ENCODE measurements at regions not wholly inside any gene's neighbourhood (a gene's known extent, or its start where the extent isn't known, plus 50 kb on each side); places are given as distances from the start of the nearest gene placed in this dataset.

DNA sequence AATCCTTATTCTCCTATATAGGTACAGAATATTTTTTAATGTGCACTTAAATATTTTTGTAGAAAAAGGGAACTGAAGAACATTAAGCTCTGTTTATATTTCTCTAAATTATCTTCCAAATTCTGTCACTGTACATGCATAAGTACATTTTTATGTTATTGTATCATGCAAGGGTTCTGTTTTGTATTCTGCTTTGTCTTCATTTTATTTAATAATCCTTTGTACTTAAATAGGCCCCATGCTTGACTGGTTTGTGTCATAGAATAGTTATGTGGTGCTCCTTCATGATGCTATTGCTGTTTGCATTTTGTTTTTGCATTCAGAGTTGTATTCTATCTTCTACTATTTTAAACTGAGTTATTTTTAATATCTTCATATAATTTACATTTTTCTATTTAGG is 111.9 kb upstream of the EDNRA start:
- no peak for TF ChIP-seq POLR2A (IDR thresholded peaks at IDR 0.05)
- TF ChIP-seq, protein P1, sequence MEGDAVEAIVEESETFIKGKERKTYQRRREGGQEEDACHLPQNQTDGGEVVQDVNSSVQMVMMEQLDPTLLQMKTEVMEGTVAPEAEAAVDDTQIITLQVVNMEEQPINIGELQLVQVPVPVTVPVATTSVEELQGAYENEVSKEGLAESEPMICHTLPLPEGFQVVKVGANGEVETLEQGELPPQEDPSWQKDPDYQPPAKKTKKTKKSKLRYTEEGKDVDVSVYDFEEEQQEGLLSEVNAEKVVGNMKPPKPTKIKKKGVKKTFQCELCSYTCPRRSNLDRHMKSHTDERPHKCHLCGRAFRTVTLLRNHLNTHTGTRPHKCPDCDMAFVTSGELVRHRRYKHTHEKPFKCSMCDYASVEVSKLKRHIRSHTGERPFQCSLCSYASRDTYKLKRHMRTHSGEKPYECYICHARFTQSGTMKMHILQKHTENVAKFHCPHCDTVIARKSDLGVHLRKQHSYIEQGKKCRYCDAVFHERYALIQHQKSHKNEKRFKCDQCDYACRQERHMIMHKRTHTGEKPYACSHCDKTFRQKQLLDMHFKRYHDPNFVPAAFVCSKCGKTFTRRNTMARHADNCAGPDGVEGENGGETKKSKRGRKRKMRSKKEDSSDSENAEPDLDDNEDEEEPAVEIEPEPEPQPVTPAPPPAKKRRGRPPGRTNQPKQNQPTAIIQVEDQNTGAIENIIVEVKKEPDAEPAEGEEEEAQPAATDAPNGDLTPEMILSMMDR (IDR thresholded peaks at IDR 0.05), result no peak
